Bronchial epithelial cell (primary cell): ENCODE measurements at regions not wholly inside any gene's neighbourhood (a gene's known extent, or its start where the extent isn't known, plus 50 kb on each side); places are given as distances from the start of the nearest gene placed in this dataset.

ENCODE experiments used
- DNase-seq: peaks from one replicate; pipeline ENCODE4 v3.0.0-alpha.2; 2010; ENCODE audit warnings: low read depth
- FAIRE-seq: peaks from 2 replicates; lab custom pipeline; 2011; peaks lifted over from hg19 to GRCh38; lab: Jason Lieb, UNC
- H3K27me3 ChIP-seq: 2 replicates; pipeline ENCODE4 v1.5.1; 2011; ENCODE audit warnings: low read length; ENCODE audit not compliant: control insufficient read depth, insufficient read depth
- H3K36me3 ChIP-seq: 2 replicates; pipeline ENCODE4 v1.5.1; 2011; ENCODE audit warnings: low read length; ENCODE audit not compliant: control insufficient read depth, insufficient read depth
- H3K4me3 ChIP-seq: 2 replicates; pipeline ENCODE4 v1.5.1; 2011; ENCODE audit warnings: mild to moderate bottlenecking, low read depth, low read length, control low read depth
- CTCF ChIP-seq: IDR thresholded peaks from 2 replicates; pipeline ENCODE4 v1.5.1; 2011; ENCODE audit warnings: mild to moderate bottlenecking, moderate library complexity, low read length, control low read depth, inconsistent platforms; ENCODE audit not compliant: insufficient read depth, severe bottlenecking

- FAIRE-seq (no peak), DNase-seq (peak; percentile 35)
- Histone ChIP-seq H3K36me3 (no peaks in the 10 kb centered on the region), H3K4me3 (no peak overlapping the region), H3K27me3 (no peaks in the 10 kb centered on the region)
- no peak for TF ChIP-seq CTCF
Measured at GRCh38 chr7:41237956-41238355, 464.9 kb downstream of the INHBA start.

DNA sequence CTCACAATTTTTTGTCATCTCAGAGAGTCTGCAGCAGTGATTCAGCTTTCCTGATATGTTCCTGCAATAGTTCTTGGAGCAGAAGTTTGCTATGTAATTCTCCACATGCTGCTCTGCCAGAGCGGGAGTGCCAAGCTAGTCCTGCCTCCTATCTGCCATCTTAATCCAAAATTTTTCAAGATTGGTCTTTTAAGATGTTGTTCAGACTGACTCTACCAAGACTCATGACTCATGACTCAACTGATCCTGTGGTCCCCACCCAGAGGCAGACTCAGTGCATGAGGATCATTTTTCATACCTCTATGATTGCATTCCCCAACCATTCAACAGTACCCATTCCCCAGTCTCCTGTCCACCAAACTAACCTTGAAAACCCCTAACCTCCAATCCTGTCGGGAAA, 470.8 kb downstream of the INHBA start:
- DNase-seq: peak; percentile 76
- no peak for TF ChIP-seq CTCF
- H3K27me3 ChIP-seq: no peaks in the 10 kb centered on the region
- no peaks in the 10 kb centered on the region for H3K36me3 ChIP-seq
- peak; percentile 70 for FAIRE-seq
- no peak overlapping the region for H3K4me3 ChIP-seq

GRCh38 chr7:41224063-41224763, 478.7 kb downstream of the INHBA start:
- TF ChIP-seq CTCF: no peak
- H3K36me3 ChIP-seq: no peaks in the 10 kb centered on the region
- FAIRE-seq (peak; percentile 97), DNase-seq (peak; percentile 100)
- no peak overlapping the region for H3K4me3 ChIP-seq
- no peaks in the 10 kb centered on the region for H3K27me3 ChIP-seq

DNA sequence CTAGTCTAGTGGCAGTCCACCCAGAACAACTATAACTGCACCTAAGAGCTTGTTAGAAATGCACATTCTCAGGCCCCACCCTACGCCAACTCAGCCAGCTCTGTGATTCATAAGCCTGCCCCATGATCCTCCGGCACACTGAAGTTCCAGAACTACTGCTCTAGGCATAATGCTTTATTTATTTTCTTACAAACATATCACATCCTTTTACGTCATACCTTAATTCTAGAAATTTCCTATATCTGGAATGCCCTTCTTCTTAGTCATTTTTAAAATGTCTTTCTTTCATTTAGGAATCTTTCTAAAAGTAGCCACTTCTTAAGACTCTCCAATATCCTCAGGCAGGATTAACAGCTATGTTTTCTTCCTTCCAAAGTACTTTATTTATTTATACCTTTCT, 480.1 kb downstream of the INHBA start:
- TF ChIP-seq CTCF: no peak
- Histone ChIP-seq H3K36me3 (no peaks in the 10 kb centered on the region), H3K4me3 (no peak overlapping the region), H3K27me3 (no peaks in the 10 kb centered on the region)
- DNase-seq (peak; percentile 87), FAIRE-seq (no peak)

DNA sequence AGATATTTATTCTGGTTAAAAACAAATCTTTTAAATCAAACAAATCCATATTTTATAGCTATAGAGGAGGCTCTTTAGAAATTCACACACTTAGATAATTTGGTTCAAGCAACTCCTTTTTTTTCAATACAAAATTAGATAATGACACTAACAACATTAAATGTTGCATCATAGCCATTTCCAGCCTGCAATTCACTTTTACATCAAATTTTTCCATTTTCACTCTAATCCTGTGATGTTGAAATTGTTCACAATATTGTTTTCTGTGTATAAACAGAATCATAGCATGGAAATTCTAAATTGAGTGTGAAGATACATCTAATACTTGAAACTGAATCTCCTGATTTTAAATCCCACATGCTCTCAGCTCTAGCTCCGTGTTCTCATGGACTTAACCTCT, 482.6 kb downstream of the INHBA start:
- Histone ChIP-seq H3K4me3 (no peak overlapping the region), H3K27me3 (no peaks in the 10 kb centered on the region), H3K36me3 (no peaks in the 10 kb centered on the region)
- FAIRE-seq (no peak), DNase-seq (no peak)
- TF ChIP-seq CTCF: no peak

DNA sequence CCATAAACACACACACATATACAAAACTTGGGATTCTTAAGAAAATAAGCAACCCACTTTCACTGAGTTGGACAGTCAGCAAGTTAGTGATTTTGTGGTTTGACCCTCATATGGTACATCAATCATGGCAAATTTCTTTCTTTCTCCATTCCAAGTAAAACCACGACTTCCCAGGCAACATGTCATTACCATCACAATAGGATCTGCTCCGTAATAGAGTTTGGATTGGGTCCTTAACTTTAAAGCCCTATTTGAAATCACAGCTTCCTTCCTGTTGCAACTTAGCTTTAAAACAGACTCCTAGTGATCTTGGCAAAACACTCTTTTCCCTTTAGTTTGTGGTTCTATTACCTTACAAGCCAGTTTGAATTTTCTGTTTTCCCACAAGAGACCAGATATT, 483.6 kb downstream of the INHBA start:
- FAIRE-seq: no peak
- no peak for TF ChIP-seq CTCF
- H3K36me3 ChIP-seq: no peaks in the 10 kb centered on the region
- H3K4me3 ChIP-seq: no peak overlapping the region
- no peaks in the 10 kb centered on the region for H3K27me3 ChIP-seq
- DNase-seq: no peak
